Esophagus (tissue), 2 donors: ENCODE measurements at regions not wholly inside any gene's neighbourhood (a gene's known extent, or its start where the extent isn't known, plus 50 kb on each side); places are given as distances from the start of the nearest gene placed in this dataset.

Source experiments
- H3K27ac ChIP-seq, 2 donors: one replicate each; pipeline ENCODE4 v1.5.1; 2013; ENCODE audit warnings: low read depth in 2 of 2, mild to moderate bottlenecking in 2 of 2, inconsistent platforms in 1 of 2, low read length in 1 of 2, moderate library complexity in 1 of 2
- H3K27me3 ChIP-seq, 2 donors: one replicate each; pipeline ENCODE4 v1.6.1; 2013; ENCODE audit warnings: low read length in 2 of 2, control low read depth in 1 of 2, mild to moderate bottlenecking in 1 of 2; ENCODE audit not compliant: insufficient read depth in 2 of 2, control insufficient read depth in 1 of 2
- H3K36me3 ChIP-seq, 2 donors: one replicate each; pipeline ENCODE4 v1.6.1; 2013; ENCODE audit warnings: low read length in 1 of 2; ENCODE audit not compliant: control insufficient read depth in 2 of 2, insufficient read depth in 2 of 2
- H3K4me1 ChIP-seq, 2 donors: one replicate each; pipeline ENCODE4 v1.6.1; 2013; ENCODE audit warnings: low read length in 1 of 2; ENCODE audit not compliant: control insufficient read depth in 2 of 2, insufficient read depth in 2 of 2
- H3K4me3 ChIP-seq, 2 donors: one replicate each; pipeline ENCODE4 v1.5.1; 2013; ENCODE audit warnings: low read length in 2 of 2, mild to moderate bottlenecking in 2 of 2, low read depth in 1 of 2, moderate library complexity in 1 of 2
- H3K9me3 ChIP-seq, 2 donors: one replicate each; pipeline ENCODE4 v1.6.1; 2013; ENCODE audit warnings: mild to moderate bottlenecking in 2 of 2, low read depth in 1 of 2, low read length in 1 of 2, moderate library complexity in 1 of 2; ENCODE audit not compliant: control insufficient read depth in 2 of 2, insufficient read depth in 1 of 2
- WGBS, 2 donors: extraction: QIAGEN DNeasy Blood & Tissue Kit; methylation state at CpG; one replicate each; pipeline ENCODE4 v1.1.7; 2013; 5-methylcytosine and 5-hydroxymethylcytosine counted together
- donor health status: healthy with polysubstance abuse.
- donor health status: Bipolar disorder and iron deficiency.

DNA sequence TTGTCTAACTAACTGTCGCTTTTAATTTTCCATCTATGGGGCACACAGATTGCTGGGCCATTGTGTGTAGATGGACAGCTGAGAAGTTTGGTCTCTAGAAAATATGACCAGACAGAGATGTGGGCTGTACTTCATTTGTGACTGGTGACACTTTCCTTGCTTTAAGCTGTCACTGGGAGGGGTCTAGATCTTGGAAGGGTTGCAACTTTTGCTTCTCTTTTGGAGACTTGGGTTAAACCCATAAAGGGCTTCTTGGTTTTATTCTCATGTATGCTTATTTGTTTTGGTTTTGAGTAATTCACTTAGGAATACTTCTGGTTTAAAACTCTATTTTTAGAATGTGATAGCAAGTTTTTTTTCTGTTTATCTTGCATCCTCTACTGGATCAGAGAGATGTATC, 80.2 kb downstream of the ETS2 start:
- Histone ChIP-seq H3K4me1 (no peaks in the 10 kb centered on the region), H3K36me3 (no peaks in the 10 kb centered on the region), H3K27ac (no peak overlapping the region), H3K4me3 (no peak overlapping the region), H3K9me3 (peaks cover 3 to 5% of the 10 kb centered on the region in 2 donors), H3K27me3 (no peaks in the 10 kb centered on the region)
- 95 to 100% methylated on average over 1 of the region's 1 CpG for WGBS, 2 donors

DNA sequence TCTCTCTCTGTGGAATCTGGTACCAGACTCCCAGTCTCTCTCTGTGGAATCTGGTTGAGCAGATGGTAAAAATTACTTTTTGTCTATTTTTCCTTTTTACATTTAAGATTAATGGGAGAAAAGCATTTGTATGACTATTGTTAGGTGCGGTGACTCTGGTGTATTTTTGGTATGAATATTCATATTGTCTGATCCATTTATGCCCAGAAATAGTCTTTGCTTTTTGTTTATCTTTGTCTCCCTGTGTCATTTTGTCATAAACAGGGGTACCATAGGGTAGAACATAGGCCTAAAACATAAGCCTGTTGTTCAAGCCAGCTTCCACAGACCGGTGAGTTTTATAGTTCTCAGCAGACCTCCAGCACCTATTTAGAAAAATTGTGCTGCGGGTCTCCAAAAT, 78.7 kb downstream of the ETS2 start:
- no peak overlapping the region for H3K4me3 ChIP-seq
- H3K27me3 ChIP-seq, result no peaks in the 10 kb centered on the region
- H3K36me3 ChIP-seq, result no peaks in the 10 kb centered on the region
- H3K9me3 ChIP-seq, result peaks cover 3 to 5% of the 10 kb centered on the region in 2 donors
- 82 to 96% methylated on average over 3 of the region's 3 CpGs for WGBS, 2 donors
- no peak overlapping the region for H3K27ac ChIP-seq
- no peaks in the 10 kb centered on the region for H3K4me1 ChIP-seq

GRCh38 chr21:38883142-38883541, 77.4 kb downstream of the ETS2 start:
- Histone ChIP-seq H3K9me3 (peaks cover 3 to 5% of the 10 kb centered on the region in 2 donors), H3K27ac (no peak overlapping the region), H3K36me3 (no peaks in the 10 kb centered on the region), H3K27me3 (no peaks in the 10 kb centered on the region), H3K4me3 (no peak overlapping the region), H3K4me1 (no peaks in the 10 kb centered on the region)

DNA sequence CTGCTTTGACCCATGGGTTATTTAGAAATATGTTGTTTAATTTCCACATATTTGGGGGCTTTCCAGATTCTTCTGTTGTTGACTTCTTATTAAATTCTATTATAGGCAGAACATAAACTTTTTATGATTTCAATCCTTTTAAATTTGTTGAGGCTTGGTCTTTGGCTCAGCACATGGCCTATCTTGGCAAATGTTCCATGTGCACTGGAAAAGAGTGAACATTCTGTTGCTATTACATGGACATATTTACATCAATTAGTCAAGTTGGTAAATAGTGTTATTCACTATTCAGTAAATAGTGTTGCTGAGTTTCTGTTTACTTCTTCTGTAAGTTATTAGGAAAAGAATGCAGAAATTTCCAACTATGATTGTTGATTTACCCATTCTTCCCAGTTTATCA, 75.4 kb downstream of the ETS2 start:
- H3K4me1 ChIP-seq, result no peaks in the 10 kb centered on the region
- H3K27ac ChIP-seq, result no peak overlapping the region
- no peak overlapping the region for H3K4me3 ChIP-seq
- H3K9me3 ChIP-seq, result peaks cover 0 to under 1% of the 10 kb centered on the region in 2 donors
- no peaks in the 10 kb centered on the region for H3K27me3 ChIP-seq
- no peaks in the 10 kb centered on the region for H3K36me3 ChIP-seq

- Histone ChIP-seq H3K27me3 (no peaks in the 10 kb centered on the region), H3K4me1 (no peaks in the 10 kb centered on the region), H3K36me3 (no peaks in the 10 kb centered on the region), H3K27ac (no peak overlapping the region), H3K9me3 (peaks cover 0 to 2% of the 10 kb centered on the region in 2 donors), H3K4me3 (no peak overlapping the region)
- 84 to 89% methylated on average over 6 of the region's 6 CpGs for WGBS, 2 donors
These were observed 74.8 kb downstream of the ETS2 start for GRCh38 chr21:38880577-38880966.

- Histone ChIP-seq H3K27ac (no peak overlapping the region), H3K4me1 (no peaks in the 10 kb centered on the region), H3K4me3 (no peak overlapping the region), H3K9me3 (peaks cover 0 to 2% of the 10 kb centered on the region in 2 donors), H3K27me3 (no peaks in the 10 kb centered on the region), H3K36me3 (no peaks in the 10 kb centered on the region)
- WGBS, 2 donors, result 57 to 65% methylated on average over 4 of the region's 4 CpGs
These were observed 74.3 kb downstream of the ETS2 start for GRCh38 chr21:38879912-38880576.

- Histone ChIP-seq H3K9me3 (peaks cover 0 to 2% of the 10 kb centered on the region in 2 donors), H3K27ac (no peak overlapping the region), H3K4me3 (no peak overlapping the region), H3K36me3 (no peaks in the 10 kb centered on the region), H3K4me1 (no peaks in the 10 kb centered on the region), H3K27me3 (no peaks in the 10 kb centered on the region)
- WGBS, 2 donors, result 84 to 92% methylated on average over 1 of the region's 1 CpG
These were observed 72.8 kb downstream of the ETS2 start for GRCh38 chr21:38878379-38879179.

DNA sequence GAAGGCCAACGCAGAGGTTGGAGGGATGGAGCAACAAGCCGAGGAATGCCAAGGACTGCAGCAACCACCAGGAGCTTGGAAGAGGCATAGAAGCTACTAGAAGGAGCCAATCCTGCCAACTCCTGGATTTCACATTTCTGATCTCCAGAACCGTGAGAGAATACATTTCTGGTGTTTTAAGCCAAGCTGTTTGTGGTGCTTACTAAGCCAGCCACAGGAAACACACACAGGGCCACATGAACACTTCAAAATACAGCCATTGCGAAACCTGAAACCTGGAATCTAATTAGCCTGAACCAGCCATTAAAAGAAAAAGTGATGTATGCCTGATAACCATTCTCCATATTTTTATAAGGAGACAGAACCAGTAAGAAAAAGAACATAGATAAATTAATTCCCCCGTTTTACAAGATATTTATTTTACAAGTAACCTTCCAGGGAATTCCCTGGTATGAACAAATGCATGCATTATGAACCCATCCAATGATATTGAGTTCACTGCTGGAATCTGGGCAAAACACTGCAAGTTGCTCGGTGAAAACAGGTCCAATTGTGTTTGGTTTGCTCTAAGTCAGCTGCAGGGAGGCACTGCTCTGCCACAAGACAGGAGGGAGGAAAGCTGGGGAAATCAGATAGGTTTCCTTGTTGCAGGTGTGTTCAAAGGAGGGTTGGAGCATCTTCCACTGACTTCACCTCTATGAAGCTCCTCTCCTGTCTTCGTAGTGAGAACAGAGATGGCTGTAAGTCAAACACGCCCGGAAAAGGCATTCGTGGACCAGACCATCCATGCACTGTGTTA, 70.2 kb downstream of the ETS2 start:
- H3K27me3 ChIP-seq, result no peaks in the 10 kb centered on the region
- peaks cover 0 to 2% of the 10 kb centered on the region in 2 donors for H3K9me3 ChIP-seq
- no peak overlapping the region for H3K27ac ChIP-seq
- WGBS, 2 donors, result 75 to 81% methylated on average over 10 of the region's 10 CpGs
- no peaks in the 10 kb centered on the region for H3K36me3 ChIP-seq
- no peaks in the 10 kb centered on the region for H3K4me1 ChIP-seq
- H3K4me3 ChIP-seq, result no peak overlapping the region
